Gastroesophageal sphincter (tissue), 3 donors: ENCODE measurements at regions not wholly inside any gene's neighbourhood (a gene's known extent, or its start where the extent isn't known, plus 50 kb on each side); places are given as distances from the start of the nearest gene placed in this dataset.
"Not testable (repeated sequence)": the region's sequence is repeated elsewhere in the genome, so short reads cannot be mapped to it uniquely, and the experiment has no call there.

Experiments used
- CTCF ChIP-seq, 4 experiments: fragments of 200-600 bp in 2 of 4; fragments of 450-650 bp in 2 of 4; sonication (generic) in 1 of 4; IDR thresholded peaks; one replicate each; pipeline ENCODE4 v1.5.1; 2017 to 2019; ENCODE audit warnings: antibody characterized with exemption in 4 of 4, mild to moderate bottlenecking in 2 of 4, moderate library complexity in 2 of 4
- EP300 ChIP-seq: sonication (generic); formaldehyde crosslinking; IDR thresholded peaks from one replicate; pipeline ENCODE4 v1.6.1; 2017; ENCODE audit warnings: antibody characterized with exemption, mild to moderate bottlenecking
- POLR2A ChIP-seq, 2 donors: fragments of 450-650 bp; IDR thresholded peaks; one replicate each; pipeline ENCODE4 v1.6.1; 2017; ENCODE audit warnings: antibody characterized with exemption in 2 of 2, mild to moderate bottlenecking in 2 of 2, moderate library complexity in 1 of 2
- POLR2AphosphoS5 ChIP-seq: sonication (generic); formaldehyde crosslinking; IDR thresholded peaks from one replicate; pipeline ENCODE4 v1.6.1; 2017; ENCODE audit warnings: antibody characterized with exemption

DNA sequence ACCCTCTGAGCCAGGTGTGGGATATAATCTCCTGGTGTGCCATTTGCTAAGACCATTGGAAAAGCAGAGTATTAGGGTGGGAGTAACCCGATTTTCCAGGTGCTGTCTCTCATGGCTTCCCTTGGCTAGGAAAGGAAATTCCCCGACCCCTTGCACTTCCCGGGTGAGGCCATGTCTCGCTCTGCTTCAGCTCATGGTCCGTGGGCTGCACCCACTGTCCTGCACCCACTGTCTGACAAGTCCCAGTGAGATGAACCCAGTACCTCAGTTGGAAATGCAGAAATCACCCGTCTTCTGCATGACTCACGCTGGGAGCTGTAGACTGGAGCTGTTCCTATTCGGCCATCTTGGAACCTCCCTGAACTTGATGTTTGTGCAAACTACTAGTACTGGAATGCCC, 828.5 kb upstream of the CDH6 start:
- TF ChIP-seq CTCF (IDR thresholded peaks at IDR 0.05); POLR2AphosphoS5; POLR2A (IDR thresholded peaks at IDR 0.05); EP300: not testable (repeated sequence)
